GM12872 (cell line): ENCODE measurements at regions not wholly inside any gene's neighbourhood (a gene's known extent, or its start where the extent isn't known, plus 50 kb on each side); places are given as distances from the start of the nearest gene placed in this dataset.

Experiments
- CTCF ChIP-seq: IDR thresholded peaks from 3 replicates; pipeline ENCODE4 v1.5.1; 2011; ENCODE audit warnings: low read depth, mild to moderate bottlenecking, low read length, moderate library complexity; ENCODE audit not compliant: insufficient read depth

- TF ChIP-seq CTCF: no peak
These were observed 603.9 kb upstream of the KCNMB2 start for GRCh38 chr3:177932346-177932745.

GRCh38 chr3:177932750-177933660 is 603.2 kb upstream of the KCNMB2 start:
- no peak for TF ChIP-seq CTCF

GRCh38 chr3:177934001-177934891 is 602.0 kb upstream of the KCNMB2 start:
- TF ChIP-seq CTCF: no peak

GRCh38 chr3:177935047-177935446 is 601.2 kb upstream of the KCNMB2 start:
- TF ChIP-seq CTCF: no peak

- TF ChIP-seq CTCF: no peak
These were observed 599.5 kb upstream of the KCNMB2 start for GRCh38 chr3:177936721-177937120.

GRCh38 chr3:177942911-177943310 is 593.3 kb upstream of the KCNMB2 start:
- TF ChIP-seq CTCF: no peak

- no peak for TF ChIP-seq CTCF
These were observed 592.0 kb upstream of the KCNMB2 start for GRCh38 chr3:177944228-177944661.
